AG20443 (cell line): ENCODE measurements at regions not wholly inside any gene's neighbourhood (a gene's known extent, or its start where the extent isn't known, plus 50 kb on each side); places are given as distances from the start of the nearest gene placed in this dataset.
"Not testable (repeated sequence)": the region's sequence is repeated elsewhere in the genome, so short reads cannot be mapped to it uniquely, and the experiment has no call there.

Source experiments
- DNase-seq: peaks from one replicate; pipeline ENCODE4 v3.0.0; 2012; ENCODE audit warnings: low spot score, mixed read lengths

DNA sequence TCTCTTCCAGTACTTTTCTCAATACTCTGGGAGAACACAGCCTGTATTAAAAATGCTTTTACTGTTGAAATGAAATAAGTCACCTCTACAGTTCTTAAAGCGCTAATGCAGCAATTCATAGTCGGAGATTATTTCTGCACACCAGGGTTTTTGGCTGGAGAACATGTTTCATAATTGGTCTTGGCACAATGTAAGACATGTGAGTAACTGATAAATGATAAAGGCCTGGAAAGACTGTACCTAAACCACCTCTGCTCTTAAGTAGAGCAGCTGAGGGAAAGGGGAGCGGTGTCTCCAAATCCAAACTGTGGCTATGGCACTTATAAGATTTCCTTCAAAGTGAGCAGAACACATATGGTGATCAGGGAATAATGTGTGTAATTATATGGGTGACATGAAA, 390.3 kb upstream of the MBL2 start:
- DNase-seq = no peak

DNA sequence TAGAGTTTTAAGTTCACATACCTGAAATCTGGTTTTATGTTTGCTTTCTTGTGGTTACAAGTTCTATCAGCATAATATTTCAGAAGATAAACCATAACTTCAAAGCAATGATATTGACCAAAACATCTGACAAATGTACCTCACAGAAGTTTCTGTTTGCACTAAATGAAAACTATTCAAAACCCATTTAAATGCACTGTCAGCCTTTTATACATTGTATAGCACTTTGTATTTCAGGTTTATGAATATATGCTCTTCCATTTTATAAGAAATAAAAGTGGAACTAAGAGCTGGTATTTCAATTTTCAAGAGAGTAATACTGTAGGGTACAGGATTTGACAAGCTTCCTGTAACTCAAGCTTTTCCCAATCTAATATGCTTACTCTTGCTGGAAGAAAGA, 388.6 kb upstream of the MBL2 start:
- no peak for DNase-seq

DNA sequence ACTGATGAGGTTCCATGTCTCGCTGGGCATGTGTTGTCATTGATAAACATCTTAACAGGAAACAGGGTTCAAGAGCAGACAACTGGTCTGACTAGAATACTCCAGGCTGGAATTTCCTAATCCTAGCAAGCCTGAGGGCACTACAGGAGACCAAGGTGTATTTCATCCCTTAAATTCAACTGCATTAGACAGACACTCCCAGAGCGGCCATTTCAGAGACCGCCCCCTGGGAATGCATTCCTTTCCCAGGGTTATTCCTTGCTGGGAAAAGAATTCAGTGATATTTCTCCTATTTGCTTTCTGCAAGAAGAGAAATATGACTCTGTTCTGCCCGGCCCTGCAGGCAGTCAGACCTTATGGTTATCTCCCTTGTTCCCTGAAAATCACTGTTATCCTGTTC, 383.1 kb upstream of the MBL2 start:
- DNase-seq = not testable (repeated sequence)

DNA sequence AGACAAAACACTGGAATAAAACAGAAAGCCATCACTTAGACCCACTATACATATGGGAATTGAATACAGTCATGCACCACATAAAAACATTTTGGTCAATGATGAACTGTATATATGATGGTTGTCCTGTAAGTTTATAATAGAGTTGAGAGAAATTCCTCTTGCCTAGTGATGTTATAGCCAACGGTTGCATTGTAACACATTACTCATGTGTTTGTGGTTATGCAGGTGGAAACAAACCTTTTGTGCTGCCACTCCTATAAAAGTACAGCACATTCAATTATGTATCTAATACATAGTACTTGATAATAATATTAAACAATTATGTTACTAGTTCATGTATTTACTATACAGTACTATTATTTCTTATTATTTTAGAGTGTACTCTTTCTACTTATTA, 381.2 kb upstream of the MBL2 start:
- DNase-seq = no peak

DNA sequence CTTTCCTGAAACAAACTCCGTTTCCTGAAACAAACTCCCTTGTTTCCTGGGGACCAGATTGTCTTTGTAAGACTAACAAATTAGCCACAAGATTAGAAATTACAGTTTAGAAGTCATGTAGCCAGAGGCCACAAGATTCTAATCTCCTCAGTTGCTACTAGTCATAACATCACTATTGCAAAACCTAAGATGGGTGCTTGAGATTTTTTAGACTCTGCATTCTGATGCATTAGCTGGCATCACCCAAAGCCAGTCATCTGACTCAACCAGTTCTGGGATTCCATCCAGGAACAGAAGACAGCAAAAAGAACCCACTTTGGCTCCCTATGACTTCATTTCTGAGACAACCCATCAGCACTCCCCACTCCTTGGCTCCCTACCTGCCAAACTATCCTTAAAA, 367.9 kb upstream of the MBL2 start:
- DNase-seq = no peak

DNA sequence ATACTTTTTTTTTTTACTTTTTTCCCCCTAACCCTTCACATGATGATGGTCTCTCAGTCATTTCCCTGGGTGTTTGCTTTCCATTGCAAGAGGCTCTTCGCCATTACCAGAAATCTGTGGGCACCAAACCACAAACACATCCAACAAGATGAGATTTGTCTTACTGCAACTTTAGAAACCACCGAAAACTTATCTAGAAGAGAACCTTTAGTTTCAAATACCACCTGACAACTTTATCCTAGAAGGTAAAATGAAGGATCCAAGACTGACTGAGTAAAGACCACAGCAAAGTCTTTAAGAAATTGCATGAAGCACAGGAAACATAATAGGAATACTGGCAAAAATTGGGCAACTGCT, 363.3 kb upstream of the MBL2 start:
- DNase-seq = no peak

DNA sequence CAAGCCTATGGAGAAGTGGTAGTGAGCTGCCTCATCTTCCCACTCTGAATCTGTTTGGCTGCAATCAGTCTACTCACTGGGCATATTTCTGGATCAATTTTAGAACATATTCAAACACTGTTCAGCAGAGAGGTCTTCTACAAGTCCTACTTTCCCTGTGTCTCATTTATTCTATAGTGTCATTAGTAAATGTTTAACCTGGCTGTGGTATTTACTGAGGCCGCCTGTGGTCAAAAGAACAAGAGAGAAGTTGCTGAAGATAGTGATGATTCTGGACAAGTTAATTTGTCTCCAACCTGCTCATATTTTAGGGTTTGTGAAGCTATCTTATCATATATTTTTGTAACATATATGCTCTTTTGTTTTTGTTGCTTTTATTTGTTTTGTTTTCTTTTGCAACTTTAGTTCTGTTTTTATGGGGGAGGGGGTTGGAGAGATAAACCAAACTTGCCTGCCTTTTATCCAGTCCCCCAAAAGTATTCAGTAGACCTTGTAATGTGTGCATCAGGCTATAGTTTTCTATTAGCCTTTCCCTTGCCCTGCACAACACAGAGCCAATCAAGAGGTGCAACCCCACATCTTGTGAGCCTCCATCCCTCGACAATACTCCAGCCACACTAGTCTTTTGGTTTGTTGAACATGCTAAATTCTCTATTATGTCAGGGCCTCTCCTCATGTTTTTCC, 362.8 kb upstream of the MBL2 start:
- no peak for DNase-seq

DNA sequence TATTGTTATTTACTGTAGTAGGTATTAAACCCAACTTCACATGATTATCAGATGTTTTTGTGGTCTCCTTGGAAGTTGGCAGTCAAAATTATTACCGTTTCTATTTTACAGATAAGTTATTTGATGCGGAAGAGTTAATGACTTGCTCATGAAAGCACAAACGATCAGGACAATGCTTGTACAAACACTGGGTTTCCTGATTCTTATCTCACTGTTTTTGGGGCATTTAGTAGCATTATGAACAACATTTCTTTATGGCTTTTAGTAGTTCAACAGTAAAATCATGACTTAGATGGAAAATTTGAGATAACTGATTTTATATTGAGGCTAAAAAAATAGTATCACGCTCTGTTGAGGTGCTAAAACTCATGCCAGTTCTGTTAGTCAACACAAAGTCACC, 361.5 kb upstream of the MBL2 start:
- DNase-seq = no peak

DNA sequence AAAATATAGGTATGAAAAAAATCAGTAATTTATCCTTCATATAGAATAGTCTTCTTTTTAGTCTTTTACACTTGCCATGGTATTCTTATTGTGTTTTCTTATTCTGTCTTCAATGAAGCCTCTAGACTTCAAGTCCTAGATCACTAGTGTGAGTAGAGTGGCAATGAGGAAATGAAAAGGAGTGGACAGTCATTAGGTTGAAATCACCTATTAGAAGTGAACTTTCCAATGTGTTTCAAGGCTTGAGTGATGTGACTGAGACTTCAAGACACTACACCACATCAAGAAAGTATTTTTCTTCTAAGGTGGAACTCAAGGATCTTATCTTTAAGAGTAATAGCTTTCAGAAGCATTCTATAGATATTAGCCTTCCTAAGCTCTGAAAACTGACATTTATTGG, 357.8 kb upstream of the MBL2 start:
- DNase-seq = no peak

DNA sequence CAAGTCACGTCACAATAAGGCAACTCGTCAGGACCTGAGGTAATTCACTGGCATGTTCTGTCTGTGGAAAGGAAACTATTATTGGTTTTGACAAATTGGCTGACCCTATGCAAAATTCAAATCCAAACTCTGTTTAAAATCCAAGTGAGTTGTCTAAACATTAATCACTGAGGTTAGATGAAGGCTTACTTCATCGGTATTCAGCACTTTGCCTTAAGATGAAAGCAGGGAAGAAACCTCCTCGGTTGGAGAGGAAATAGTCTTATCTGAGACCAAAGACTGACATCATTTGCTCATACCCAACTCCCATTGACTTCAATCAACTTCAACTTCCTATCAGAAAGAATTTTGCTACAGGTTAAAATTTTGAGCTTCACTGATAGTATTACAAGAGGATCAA, 355.1 kb upstream of the MBL2 start:
- no peak for DNase-seq

DNA sequence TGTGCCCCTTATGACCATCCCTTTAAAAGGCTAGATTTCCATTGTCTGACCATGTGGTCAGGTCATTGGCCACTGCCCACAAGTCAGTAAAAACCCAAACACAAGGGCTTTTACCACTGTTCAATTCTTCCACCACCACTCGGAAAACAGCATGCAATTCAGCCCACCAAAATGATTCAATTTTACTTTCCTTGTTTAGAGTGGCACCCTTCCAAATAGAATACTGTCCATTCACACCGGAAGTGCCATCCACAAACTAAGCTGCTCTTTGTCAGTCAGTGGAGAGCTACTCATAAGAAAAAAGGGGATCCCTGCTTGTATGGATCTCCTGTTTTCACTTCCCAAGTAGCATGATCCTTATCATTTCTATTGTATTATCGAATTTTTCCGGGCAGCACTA, 350.7 kb upstream of the MBL2 start:
- DNase-seq = no peak

DNA sequence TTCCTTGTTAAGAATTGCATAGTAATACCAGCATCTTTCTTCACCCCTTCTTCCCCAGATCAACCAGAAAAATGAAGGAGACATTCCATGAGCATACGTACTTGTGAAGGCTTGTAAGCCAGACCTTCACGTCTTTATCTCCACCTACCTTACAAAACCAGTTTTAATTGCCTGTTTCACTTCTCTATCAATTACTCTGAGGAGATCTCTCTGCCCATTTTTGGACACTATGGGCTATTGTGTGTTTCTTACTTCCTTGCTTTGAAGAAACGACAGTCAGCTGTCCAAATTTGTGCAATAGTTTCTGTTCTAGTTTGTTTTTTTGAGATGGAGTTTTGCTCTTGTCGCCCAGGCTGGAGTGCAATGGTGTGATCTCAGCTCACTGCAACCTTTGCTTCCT, 349.7 kb upstream of the MBL2 start:
- DNase-seq = no peak

DNA sequence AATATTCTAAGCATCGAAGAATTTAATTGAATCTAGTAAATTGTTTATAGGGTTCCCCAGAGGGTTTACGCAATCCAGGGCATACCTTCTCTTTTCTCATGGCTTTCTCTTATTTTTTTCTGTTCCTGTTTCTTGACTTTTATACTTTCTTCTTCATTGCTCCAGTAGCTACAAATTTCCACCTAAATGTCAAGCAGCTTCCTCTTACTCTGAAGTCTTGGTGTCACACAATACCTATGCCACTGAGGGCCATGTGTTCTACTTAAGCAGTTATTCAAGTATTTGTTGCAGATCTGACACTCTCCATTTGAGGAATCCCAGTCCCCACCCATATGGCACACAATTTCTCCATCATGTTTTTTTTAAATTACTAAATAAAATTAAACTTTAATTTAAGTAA, 343.1 kb upstream of the MBL2 start:
- no peak for DNase-seq

DNA sequence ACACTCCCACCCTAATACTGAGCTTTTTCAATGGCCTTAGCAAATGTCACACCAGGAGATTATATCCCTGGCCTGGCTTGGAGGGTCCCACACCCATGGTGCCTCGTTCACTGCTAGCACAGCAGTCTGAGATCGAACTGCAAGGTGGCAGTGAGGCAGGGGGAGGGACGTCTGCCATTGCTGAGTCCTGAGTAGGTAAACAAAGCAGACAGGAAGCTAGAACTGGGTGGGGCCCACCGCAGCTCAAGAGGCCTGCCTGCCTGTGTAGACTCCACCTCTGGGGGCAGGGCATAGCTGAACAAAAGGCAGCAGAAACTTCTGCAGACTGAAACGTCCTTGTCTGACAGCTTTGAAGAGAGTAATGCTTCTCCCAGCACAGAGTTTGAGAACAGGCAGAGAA, 338.9 kb upstream of the MBL2 start:
- no peak for DNase-seq

DNA sequence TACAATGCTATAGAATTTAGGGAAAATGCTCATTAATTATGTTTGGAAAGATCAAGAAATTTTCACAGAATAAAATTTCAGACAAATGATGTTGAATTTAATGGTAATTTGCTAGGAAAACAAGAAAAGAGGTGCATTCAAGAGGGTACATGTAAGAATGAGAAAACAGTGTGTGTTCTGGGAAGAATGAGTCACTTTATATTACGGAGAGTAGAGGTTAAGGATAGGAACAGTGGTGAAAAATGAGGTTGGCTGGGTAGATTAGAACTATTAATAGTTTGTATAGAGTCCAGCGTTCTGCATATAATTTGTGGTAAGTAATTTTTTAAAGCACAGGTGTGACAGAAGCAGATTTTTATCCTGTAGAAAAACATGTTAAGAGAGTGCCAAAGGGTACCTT, 336.7 kb upstream of the MBL2 start:
- no peak for DNase-seq

DNA sequence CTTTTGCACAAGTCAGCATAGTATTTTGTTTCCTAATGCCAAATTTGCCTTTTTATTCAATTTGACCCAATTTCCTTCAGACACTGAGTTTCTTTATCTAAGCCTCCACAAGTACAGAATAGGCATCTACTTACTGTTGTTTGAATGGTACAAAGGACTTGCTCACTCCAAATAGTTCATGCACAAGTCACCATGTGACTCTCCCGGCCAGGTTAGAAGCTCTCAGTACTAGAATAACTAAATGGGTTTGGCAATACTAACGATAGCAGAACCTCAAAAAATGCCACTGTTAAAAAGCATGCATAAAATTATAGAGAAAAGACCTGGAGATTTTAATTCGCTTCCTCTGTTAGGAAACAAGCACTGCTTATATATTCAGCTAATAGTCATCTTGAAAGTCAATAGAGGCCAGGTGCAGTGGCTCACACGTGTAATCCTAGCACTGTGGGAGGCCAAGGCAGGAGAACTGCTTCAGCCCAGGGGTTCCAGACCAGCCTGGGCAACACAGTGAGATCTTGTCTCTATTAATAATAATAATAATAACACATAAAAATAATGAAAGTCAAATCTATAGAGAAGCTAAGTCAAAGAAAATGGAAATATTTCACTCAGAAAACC, 335.8 kb upstream of the MBL2 start:
- DNase-seq = no peak

DNA sequence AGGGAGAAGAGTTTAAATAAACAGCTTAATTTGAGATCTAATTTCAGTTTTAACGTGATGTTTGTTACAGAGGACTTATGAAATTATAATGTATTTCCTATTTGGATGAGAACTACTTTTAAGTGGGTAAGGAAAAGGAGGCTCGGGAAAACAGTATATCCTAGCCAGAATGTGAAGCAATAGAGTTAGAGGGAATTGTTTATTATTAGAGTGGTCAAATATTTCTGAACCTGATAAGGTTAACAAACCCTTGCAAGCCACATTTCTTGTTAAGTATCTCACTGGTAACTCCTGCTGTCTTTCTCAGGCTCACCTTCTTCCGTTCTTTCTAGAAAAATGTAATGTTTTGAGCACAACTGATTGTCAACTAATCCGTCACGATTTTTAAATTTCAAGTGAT, 335.1 kb upstream of the MBL2 start:
- no peak for DNase-seq

DNA sequence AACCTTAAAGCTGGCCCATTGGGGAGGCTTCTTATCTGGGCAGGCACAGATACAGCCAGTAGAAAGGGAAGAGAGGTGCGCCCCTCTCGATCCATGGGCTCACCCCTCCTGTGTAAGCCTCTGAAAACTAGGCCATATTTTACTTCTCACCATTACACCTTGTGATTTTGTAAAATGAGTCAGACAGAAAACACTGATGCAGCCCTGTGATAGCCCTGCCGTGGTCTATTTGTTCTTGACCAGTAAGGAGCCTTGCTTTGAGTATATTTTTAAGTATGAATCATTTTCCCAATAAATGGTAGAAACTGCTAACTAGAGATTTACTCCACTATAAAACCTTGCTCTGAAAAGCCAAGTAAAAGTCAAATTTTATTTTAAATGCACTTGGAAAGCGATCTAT, 329.8 kb upstream of the MBL2 start:
- no peak for DNase-seq

DNA sequence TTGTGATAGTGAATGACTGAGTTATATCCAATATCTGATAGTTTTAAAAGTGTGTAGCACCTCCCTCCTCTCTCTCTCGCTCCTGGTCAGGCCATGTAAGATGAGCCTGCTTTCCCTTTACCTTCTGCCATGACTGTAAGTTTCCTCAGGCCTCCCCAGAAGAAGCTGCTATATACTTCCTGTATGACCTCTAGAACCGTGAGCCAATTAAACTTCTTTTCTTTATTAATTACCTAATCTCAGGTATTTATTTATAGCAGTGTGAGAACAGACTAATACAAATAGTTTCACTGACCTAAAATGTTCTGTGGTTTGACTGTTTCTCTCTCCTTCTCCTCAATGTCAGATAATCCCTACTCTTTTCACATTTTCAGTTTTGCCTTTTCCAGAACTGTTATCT, 321.3 kb upstream of the MBL2 start:
- no peak for DNase-seq

DNA sequence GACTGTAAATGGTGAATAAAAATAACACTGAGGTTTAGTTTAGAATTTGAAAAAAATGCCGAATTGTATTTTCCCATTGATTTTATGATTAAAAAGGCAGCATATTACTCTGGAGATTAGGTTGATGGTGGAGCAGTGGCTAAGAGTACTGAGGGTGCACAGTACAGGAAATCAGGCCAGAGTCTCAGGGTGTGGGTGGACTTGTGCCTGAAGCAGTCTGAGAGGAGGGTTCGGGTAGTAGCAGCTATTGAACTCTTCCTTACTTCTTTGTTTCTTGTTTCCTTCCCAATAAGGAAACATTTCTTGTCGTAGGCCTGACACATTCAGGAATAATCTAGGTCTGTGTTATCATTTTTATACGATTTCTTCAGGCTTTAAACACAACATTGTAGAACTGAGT, 319.0 kb upstream of the MBL2 start:
- DNase-seq = no peak

DNA sequence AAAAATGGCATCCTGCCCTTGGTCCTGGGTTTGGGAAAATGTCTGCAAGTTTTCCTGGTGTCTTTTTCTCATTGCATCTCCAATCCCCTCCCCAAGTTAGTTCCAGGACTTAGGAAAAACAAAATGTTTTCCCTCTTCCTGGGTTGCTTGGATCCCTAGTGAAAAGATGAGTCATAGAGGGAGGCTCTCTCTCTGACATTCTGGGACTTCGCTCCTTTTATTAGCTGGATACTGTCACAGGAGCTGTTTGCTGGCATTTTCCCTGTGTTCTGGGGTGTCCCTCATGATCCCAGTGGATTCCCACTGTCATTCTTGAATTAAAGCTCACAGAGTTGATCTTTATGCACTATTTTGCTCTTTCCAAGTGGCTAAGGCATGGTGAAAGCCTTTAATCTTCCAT, 316.4 kb upstream of the MBL2 start:
- no peak for DNase-seq

DNA sequence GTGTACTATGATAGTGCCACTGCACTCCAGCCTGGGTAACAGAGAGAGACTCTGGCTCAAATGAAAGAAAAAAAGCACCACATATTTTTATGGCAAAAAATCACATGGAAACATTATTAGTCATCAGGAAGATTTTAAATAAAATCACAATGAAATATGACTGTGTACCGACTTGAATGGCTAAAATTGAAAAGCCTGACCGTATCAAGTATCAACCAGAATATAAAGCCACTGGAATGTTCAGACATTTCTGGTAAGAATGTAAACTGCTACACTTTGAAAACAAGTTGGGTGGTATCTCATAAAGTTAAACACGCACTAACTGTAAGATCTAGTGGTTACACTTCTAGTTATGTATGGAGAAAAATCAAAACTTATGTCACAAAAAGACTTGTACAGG, 306.7 kb upstream of the MBL2 start:
- DNase-seq = no peak

DNA sequence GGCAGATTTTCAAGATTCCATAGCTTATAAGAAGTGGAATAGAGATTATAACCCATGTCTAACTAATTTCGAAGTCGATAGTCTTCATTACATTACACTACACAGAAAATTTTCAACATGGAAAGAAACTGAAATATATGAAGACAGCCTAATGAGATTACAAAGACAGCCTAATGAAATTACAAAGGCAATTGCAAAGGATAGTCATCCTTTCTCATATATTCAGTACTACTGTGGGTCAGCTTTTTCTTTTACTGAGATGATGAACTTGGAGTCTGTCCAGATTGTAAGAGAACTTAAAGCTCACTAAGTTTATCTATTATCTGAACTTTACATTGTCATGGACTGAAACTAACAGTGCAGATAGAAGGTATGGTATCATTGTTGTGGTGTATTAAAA, 304.4 kb upstream of the MBL2 start:
- no peak for DNase-seq

DNA sequence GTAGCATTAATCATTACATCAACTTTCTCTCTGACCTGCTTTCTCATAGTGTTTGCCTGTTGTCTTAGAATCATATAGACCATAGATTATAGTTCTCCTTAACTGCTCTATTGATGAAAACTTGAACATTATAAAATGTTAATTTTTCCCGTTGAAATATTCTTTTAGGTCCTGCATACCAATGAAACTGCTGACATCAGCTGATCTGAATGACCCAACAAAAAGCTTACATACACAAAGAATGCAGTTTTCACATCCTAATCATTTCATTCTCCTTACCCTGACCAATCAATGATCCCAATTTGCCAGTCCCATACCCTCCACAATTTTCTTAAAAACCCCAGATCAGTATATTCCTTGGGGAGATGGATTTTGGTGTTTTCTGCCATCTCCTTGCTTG, 302.9 kb upstream of the MBL2 start:
- DNase-seq = no peak

DNA sequence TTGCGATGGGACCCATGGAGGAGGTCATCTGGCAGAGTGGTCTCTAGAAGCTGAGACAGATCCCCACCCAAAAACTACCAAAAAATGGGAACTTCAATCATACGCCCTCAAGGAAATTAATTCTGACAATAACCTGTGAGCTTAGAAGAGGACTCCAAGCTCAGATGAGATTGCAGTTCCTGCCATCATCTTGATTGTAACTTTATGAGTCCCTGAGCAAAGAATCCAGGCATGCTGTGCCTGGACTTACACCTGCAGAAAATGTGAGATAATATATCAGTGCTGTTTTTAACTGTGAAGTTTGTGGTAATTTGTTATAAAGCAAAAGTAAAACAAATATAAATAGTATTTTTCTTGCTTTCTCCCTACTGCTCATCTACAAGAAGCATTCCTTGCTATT, 299.6 kb upstream of the MBL2 start:
- no peak for DNase-seq
